Uterus (tissue), 3 donors: ENCODE measurements at regions not wholly inside any gene's neighbourhood (a gene's known extent, or its start where the extent isn't known, plus 50 kb on each side); places are given as distances from the start of the nearest gene placed in this dataset.

Experiments
- DNase-seq, 2 donors: peaks; one replicate each; pipeline ENCODE4 v3.0.0-alpha.2; 2019 to 2020
- H3K27ac ChIP-seq, 2 donors: fragments of 200-600 bp; sonication (generic); 1 replicate in 1 of 2; 2 replicates in 1 of 2; pipeline ENCODE4 v1.5.1; 2016 to 2018
- H3K27me3 ChIP-seq, 2 donors: fragments of 200-600 bp; sonication (generic); one replicate each; pipeline ENCODE4 v1.5.1; 2018 to 2019; ENCODE audit warnings: control low read depth in 1 of 2
- H3K36me3 ChIP-seq, 2 donors: fragments of 200-600 bp; sonication (generic); one replicate each; pipeline ENCODE4 v1.5.1; 2019; ENCODE audit warnings: control low read depth in 1 of 2
- H3K4me1 ChIP-seq, 2 donors: fragments of 200-600 bp; sonication (generic); one replicate each; pipeline ENCODE4 v1.5.1; 2018 to 2019; ENCODE audit warnings: control low read depth in 1 of 2
- H3K4me3 ChIP-seq, 2 donors: fragments of 200-600 bp; sonication (generic); 1 replicate in 1 of 2; 2 replicates in 1 of 2; pipeline ENCODE4 v1.5.1; 2018 to 2019; ENCODE audit warnings: mild to moderate bottlenecking in 1 of 2
- H3K9me3 ChIP-seq, 2 donors: fragments of 200-600 bp; sonication (generic); one replicate each; pipeline ENCODE4 v1.5.1; 2019; ENCODE audit warnings: control low read depth in 1 of 2
- CTCF ChIP-seq, 4 experiments: fragments of 200-600 bp in 2 of 4; fragments of 450-650 bp in 2 of 4; sonication (generic) in 2 of 4; IDR thresholded peaks; one replicate each; pipeline ENCODE4 v1.5.1; 2016 to 2019; ENCODE audit warnings: antibody characterized with exemption in 4 of 4, mild to moderate bottlenecking in 2 of 4, moderate library complexity in 1 of 4
- POLR2A ChIP-seq, 2 donors: fragments of 450-650 bp; IDR thresholded peaks; one replicate each; pipeline ENCODE4 v1.6.1; 2016; ENCODE audit warnings: antibody characterized with exemption in 2 of 2, mild to moderate bottlenecking in 1 of 2, moderate library complexity in 1 of 2
- intact Hi-C: fragments of 100-400 bp; cut with DNase I; formaldehyde crosslinking; loops from one replicate; pipeline ENCODE4 v1.15.1; 2023; ENCODE audit warnings: low total_unique reads
- donor health status: DM: yes; HTN: yes; CAD: no.

- Histone ChIP-seq H3K36me3 (no peaks in the 10 kb centered on the region), H3K4me1 (no peaks in the 10 kb centered on the region), H3K4me3 (no peak overlapping the region), H3K9me3 (no peaks in the 10 kb centered on the region), H3K27me3 (no peaks in the 10 kb centered on the region), H3K27ac (no peak overlapping the region)
- intact Hi-C loops: no loop called here
- TF ChIP-seq POLR2A (IDR thresholded peaks at IDR 0.05) (no peak), CTCF (IDR thresholded peaks at IDR 0.05) (no peak)
- DNase-seq: no peak
These were observed 206.6 kb upstream of the LRATD1 start for GRCh38 chr2:14425869-14426268.

DNA sequence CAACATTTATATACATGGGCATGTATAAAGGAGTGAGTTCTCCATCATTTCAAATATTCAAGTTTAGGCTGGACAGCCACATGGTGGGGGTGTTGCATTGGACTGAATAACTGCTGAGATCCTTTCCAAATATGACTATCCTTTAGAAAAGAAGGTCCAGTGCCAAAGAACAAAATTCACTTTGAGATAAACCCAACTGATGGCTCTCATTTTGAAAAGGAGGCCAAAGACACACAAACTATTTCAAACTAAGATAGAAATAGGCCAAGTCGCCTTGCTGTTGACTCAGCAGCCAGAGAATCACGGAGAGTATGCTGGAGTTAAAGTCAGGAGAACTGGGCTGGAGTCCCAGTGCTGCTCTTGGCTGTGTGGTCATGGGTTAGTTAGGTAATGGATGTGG lies 204.5 kb upstream of the LRATD1 start:
- no peak for DNase-seq
- Histone ChIP-seq H3K9me3 (no peaks in the 10 kb centered on the region), H3K4me1 (no peaks in the 10 kb centered on the region), H3K36me3 (no peaks in the 10 kb centered on the region), H3K4me3 (no peak overlapping the region), H3K27ac (no peak overlapping the region), H3K27me3 (no peaks in the 10 kb centered on the region)
- intact Hi-C loops: no loop called here
- no peak for TF ChIP-seq POLR2A (IDR thresholded peaks at IDR 0.05)
- TF ChIP-seq CTCF (IDR thresholded peaks at IDR 0.05): no peak

DNA sequence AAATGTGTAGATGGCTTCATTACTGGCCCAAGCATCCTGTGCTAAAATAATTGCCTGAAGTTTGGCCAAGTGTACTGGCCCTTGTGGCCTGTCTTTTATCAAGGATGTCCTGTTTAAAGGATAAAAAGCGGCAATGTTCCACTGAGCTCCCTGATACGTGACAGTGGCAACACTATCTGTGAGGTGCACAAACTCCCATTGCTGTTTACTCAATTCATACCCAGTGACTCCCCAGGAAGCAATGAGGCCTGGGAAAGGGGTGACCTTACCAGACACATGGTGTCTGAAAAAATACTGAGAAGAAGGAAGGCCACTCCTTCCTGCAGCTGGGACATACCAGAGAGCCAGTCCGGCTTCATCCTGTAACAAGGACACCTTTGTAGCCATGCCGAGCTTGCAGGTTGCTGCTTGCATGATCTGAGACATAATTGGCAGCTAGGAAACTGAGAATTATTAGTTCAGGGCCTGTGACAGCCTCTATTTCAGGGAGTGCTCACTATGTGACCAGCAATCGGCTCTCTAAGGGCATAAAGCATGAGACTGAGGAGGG lies 198.5 kb upstream of the LRATD1 start:
- intact Hi-C loops: no loop called here

DNA sequence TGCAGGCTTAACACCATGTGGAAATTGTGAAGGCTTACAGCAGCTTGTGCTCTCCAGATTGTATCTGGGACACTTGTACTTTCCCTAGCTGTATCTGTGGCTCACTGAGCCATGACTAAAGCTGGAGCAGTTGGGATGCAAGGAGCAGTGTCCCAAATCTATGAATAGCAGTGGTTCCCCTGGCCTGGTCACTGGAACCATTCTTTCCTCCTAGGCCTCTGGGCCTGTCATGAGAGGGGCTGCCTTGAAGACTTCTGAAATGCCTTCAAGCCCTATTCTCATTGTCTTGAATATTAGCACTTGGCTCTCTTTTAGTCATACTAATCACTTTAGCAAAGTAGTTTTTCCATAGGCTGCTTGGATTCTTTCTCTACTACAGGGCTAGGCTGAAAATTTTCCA lies 186.8 kb upstream of the LRATD1 start:
- intact Hi-C loops: no loop called here
- H3K27me3 ChIP-seq: no peaks in the 10 kb centered on the region
- peaks cover 0 to 3% of the 10 kb centered on the region in 2 donors for H3K9me3 ChIP-seq
- H3K4me1 ChIP-seq: no peaks in the 10 kb centered on the region
- no peak overlapping the region for H3K27ac ChIP-seq
- H3K4me3 ChIP-seq: no peak overlapping the region
- TF ChIP-seq CTCF (IDR thresholded peaks at IDR 0.05): no peak
- TF ChIP-seq POLR2A (IDR thresholded peaks at IDR 0.05): no peak
- no peaks in the 10 kb centered on the region for H3K36me3 ChIP-seq
- DNase-seq: no peak

More for the DNA sequence above, 198.5 kb upstream of the LRATD1 start:
- H3K36me3 ChIP-seq: no peaks in the 10 kb centered on the region
- no peaks in the 10 kb centered on the region for H3K4me1 ChIP-seq
- H3K27ac ChIP-seq: no peak overlapping the region
- H3K9me3 ChIP-seq: no peaks in the 10 kb centered on the region
- no peak for DNase-seq
- H3K4me3 ChIP-seq: no peak overlapping the region
- TF ChIP-seq POLR2A (IDR thresholded peaks at IDR 0.05): no peak
- TF ChIP-seq CTCF (IDR thresholded peaks at IDR 0.05): no peak
- H3K27me3 ChIP-seq: no peaks in the 10 kb centered on the region

GRCh38 chr2:14448340-14448739 lies 184.2 kb upstream of the LRATD1 start:
- Histone ChIP-seq H3K27ac (no peak overlapping the region), H3K4me3 (no peak overlapping the region), H3K36me3 (no peaks in the 10 kb centered on the region), H3K27me3 (no peaks in the 10 kb centered on the region), H3K9me3 (peaks cover 0 to 3% of the 10 kb centered on the region in 2 donors), H3K4me1 (no peaks in the 10 kb centered on the region)
- intact Hi-C loops: no loop called here
- no peak for DNase-seq
- TF ChIP-seq CTCF (IDR thresholded peaks at IDR 0.05) (no peak), POLR2A (IDR thresholded peaks at IDR 0.05) (no peak)
